ENCODE measurements at regions not wholly inside any gene's neighbourhood (a gene's known extent, or its start where the extent isn't known, plus 50 kb on each side); places are given as distances from the start of the nearest gene placed in this dataset.

- no peak for DNase-seq
- Histone ChIP-seq H3K27me3 (ENCODE audit: insufficient read depth) (no peaks in the 10 kb centered on the region), H3K79me2 (ENCODE audit: insufficient read depth) (no peaks in the 10 kb centered on the region), H3K4me3 (ENCODE audit: low read depth in 2 of 2, low read length in 1 of 2) (no peak overlapping the region), H3K9me2 (no peaks in the 10 kb centered on the region), H3K4me1 (ENCODE audit: control insufficient read depth in 1 of 2, insufficient read depth in 2 of 2, low read depth in 1 of 2, low read length in 1 of 2) (no peaks in the 10 kb centered on the region), H3K36me3 (replicated peaks in 1 of 2; ENCODE audit: control insufficient read depth in 1 of 2, insufficient read depth in 2 of 2, low read length in 1 of 2) (no peaks in the 10 kb centered on the region), H3K9me3 (no peaks in the 10 kb centered on the region), H2AFZ (ENCODE audit: low read depth) (no peak overlapping the region), H3K27ac (ENCODE audit: low read depth in 2 of 2, low read length in 1 of 2) (no peak overlapping the region), H3F3A (replicated peaks; ENCODE audit: insufficient read depth) (no peaks in the 10 kb centered on the region), H3K9ac (no peak overlapping the region), H4K20me1 (ENCODE audit: insufficient read depth) (no peaks in the 10 kb centered on the region), H3K4me2 (no peak overlapping the region)
- TF ChIP-seq IRF3 (IDR thresholded peaks at IDR 0.05; ENCODE audit: low read depth, low read length), result no peak
- TF ChIP-seq GATA2 (CRISPR knock-in tag; IDR thresholded peaks at IDR 0.05), result no peak
- no peak for TF ChIP-seq SIN3A (IDR thresholded peaks at IDR 0.05; ENCODE audit: borderline replicate concordance, low read depth, low read length)
- no peak for TF ChIP-seq FOXJ3 (CRISPR knock-in tag; IDR thresholded peaks at IDR 0.05)
- no peak for TF ChIP-seq USF2 (IDR thresholded peaks at IDR 0.05; ENCODE audit: borderline replicate concordance, low read depth, low read length)
- no peak for TF ChIP-seq TCF12 (IDR thresholded peaks at IDR 0.05)
- TF ChIP-seq FOXM1 (IDR thresholded peaks at IDR 0.05; ENCODE audit: low read depth), result no peak
- TF ChIP-seq GABPA (IDR thresholded peaks at IDR 0.05; ENCODE audit: low read depth), result no peak
- no peak for TF ChIP-seq POLR2AphosphoS5 (IDR thresholded peaks at IDR 0.05; ENCODE audit: low read depth, low read length)
- no peak for TF ChIP-seq ELF1 (IDR thresholded peaks at IDR 0.05)
- no peak for TF ChIP-seq RFX5 (IDR thresholded peaks at IDR 0.05; ENCODE audit: low read length)
- TF ChIP-seq, protein P1, sequence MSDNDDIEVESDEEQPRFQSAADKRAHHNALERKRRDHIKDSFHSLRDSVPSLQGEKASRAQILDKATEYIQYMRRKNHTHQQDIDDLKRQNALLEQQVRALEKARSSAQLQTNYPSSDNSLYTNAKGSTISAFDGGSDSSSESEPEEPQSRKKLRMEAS (IDR thresholded peaks at IDR 0.05; ENCODE audit: low read depth), result no peak
- TF ChIP-seq, protein P2, sequence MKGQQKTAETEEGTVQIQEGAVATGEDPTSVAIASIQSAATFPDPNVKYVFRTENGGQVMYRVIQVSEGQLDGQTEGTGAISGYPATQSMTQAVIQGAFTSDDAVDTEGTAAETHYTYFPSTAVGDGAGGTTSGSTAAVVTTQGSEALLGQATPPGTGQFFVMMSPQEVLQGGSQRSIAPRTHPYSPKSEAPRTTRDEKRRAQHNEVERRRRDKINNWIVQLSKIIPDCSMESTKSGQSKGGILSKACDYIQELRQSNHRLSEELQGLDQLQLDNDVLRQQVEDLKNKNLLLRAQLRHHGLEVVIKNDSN (IDR thresholded peaks at IDR 0.05; ENCODE audit: borderline replicate concordance, low read depth), result no peak
- CTCF ChIA-PET, result interaction anchor here (0.8 to 2.0 kb wide), 3 partner anchors 10 to 735 kb away, joined by 3 to 11 read pairs (median 6); no protein-coding TSS in a partner anchor
- POLR2A ChIA-PET, result interaction anchor here (0.6 kb wide), 1 partner anchor 177 kb away, joined by 3 read pairs; no protein-coding TSS in a partner anchor
- 69% methylated on average over 16 of the region's 16 CpGs for WGBS (ENCODE audit: low lambda C conversion rate)
Measured at GRCh38 chr9:124137009-124137943, 120.5 kb upstream of the NEK6 start.

DNA sequence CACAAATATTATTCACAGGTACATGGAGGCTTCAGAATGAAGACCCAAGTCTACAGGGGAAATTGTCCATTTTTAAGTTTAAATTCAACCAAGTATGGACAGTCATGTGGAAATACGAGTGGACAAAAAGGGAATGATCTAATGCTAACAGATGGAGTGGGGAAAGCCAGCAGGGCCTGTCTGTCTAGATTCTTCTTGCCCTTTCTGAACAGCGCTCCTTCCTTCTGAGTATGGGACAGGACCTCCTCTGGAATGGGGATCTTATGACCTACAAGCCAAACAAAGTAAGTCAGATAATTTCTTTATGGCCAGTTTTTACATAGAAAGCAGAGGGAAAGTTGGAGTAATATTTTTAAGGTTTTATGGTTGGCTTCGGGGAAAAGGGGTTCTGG lies 119.8 kb upstream of the NEK6 start:
- CTCF ChIA-PET, result no interaction called here
- no peak overlapping the region for H3K9ac ChIP-seq
- TF ChIP-seq RFX5 (IDR thresholded peaks at IDR 0.05; ENCODE audit: low read length), result no peak
- TF ChIP-seq, protein P1 (IDR thresholded peaks at IDR 0.05; ENCODE audit: low read depth), result no peak
- no peak for TF ChIP-seq GATA2 (CRISPR knock-in tag; IDR thresholded peaks at IDR 0.05)
- no peak for TF ChIP-seq FOXM1 (IDR thresholded peaks at IDR 0.05; ENCODE audit: low read depth)
- TF ChIP-seq TAF1 (IDR thresholded peaks at IDR 0.05; ENCODE audit: borderline replicate concordance, low read depth, low read length), result no peak
- TF ChIP-seq PBX3 (IDR thresholded peaks at IDR 0.05), result no peak
- no peak for TF ChIP-seq YY1 (IDR thresholded peaks at IDR 0.05; ENCODE audit: low read depth)
- TF ChIP-seq MEF2A (IDR thresholded peaks at IDR 0.05; ENCODE audit: borderline replicate concordance, low read depth), result no peak
- no peak for TF ChIP-seq SMC3 (IDR thresholded peaks at IDR 0.05; ENCODE audit: low read depth, low read length)
- TF ChIP-seq, protein P2 (IDR thresholded peaks at IDR 0.05; ENCODE audit: borderline replicate concordance, low read depth), result no peak
- TF ChIP-seq FOXJ3 (CRISPR knock-in tag; IDR thresholded peaks at IDR 0.05), result no peak
- TF ChIP-seq TEAD4 (IDR thresholded peaks at IDR 0.05; ENCODE audit: borderline replicate concordance, insufficient read depth), result no peak
- TF ChIP-seq POLR2AphosphoS5 (IDR thresholded peaks at IDR 0.05; ENCODE audit: low read depth, low read length), result no peak
- no peak for TF ChIP-seq RAD21 (IDR thresholded peaks at IDR 0.05; ENCODE audit: low read length)
- no peak for TF ChIP-seq MXI1 (IDR thresholded peaks at IDR 0.05; ENCODE audit: low read depth, low read length)

More for the DNA sequence above, 119.8 kb upstream of the NEK6 start:
- H3K9me3 ChIP-seq, result no peaks in the 10 kb centered on the region
- H3K27ac ChIP-seq (ENCODE audit: low read depth in 2 of 2, low read length in 1 of 2), result no peak overlapping the region
- no peaks in the 10 kb centered on the region for H3K9me2 ChIP-seq
- no peaks in the 10 kb centered on the region for H3K79me2 ChIP-seq (ENCODE audit: insufficient read depth)
- 75% methylated on average over 3 of the region's 3 CpGs for WGBS (ENCODE audit: low lambda C conversion rate)
- no peak overlapping the region for H3K4me2 ChIP-seq
- DNase-seq, result no peak
- no peak overlapping the region for H2AFZ ChIP-seq (ENCODE audit: low read depth)
- H3K4me1 ChIP-seq (ENCODE audit: control insufficient read depth in 1 of 2, insufficient read depth in 2 of 2, low read depth in 1 of 2, low read length in 1 of 2), result no peaks in the 10 kb centered on the region
- H3K36me3 ChIP-seq (replicated peaks in 1 of 2; ENCODE audit: control insufficient read depth in 1 of 2, insufficient read depth in 2 of 2, low read length in 1 of 2), result no peaks in the 10 kb centered on the region
- H3F3A ChIP-seq (replicated peaks; ENCODE audit: insufficient read depth), result no peaks in the 10 kb centered on the region
- no peaks in the 10 kb centered on the region for H3K27me3 ChIP-seq (ENCODE audit: insufficient read depth)
- POLR2A ChIA-PET, result no interaction called here
- no peaks in the 10 kb centered on the region for H4K20me1 ChIP-seq (ENCODE audit: insufficient read depth)
- H3K4me3 ChIP-seq (ENCODE audit: low read depth in 2 of 2, low read length in 1 of 2), result no peak overlapping the region
